Transverse colon (tissue), 4 donors: ENCODE measurements at regions not wholly inside any gene's neighbourhood (a gene's known extent, or its start where the extent isn't known, plus 50 kb on each side); places are given as distances from the start of the nearest gene placed in this dataset.

ENCODE experiments used
- DNase-seq: peaks from one replicate; pipeline ENCODE4 v3.0.0-alpha.2; 2019
- H3K27ac ChIP-seq, 4 donors: fragments of 200-600 bp; sonication (generic); 2 replicates each; pipeline ENCODE4 v1.5.1; 2016 to 2018; ENCODE audit warnings: inconsistent platforms in 4 of 4
- H3K27me3 ChIP-seq: fragments of 200-600 bp; sonication (generic); 2 replicates; pipeline ENCODE4 v1.5.1; 2017; ENCODE audit warnings: inconsistent platforms
- H3K36me3 ChIP-seq, 4 donors: fragments of 200-600 bp; sonication (generic); 2 replicates each; pipeline ENCODE4 v1.5.1; 2017 to 2019; ENCODE audit warnings: inconsistent platforms in 4 of 4
- H3K4me1 ChIP-seq, 4 donors: fragments of 200-600 bp; sonication (generic); 2 replicates each; pipeline ENCODE4 v1.5.1; 2017 to 2020; ENCODE audit warnings: inconsistent platforms in 4 of 4
- H3K4me3 ChIP-seq, 4 donors: fragments of 200-600 bp; sonication (generic); 1 replicate in 1 of 4; 2 replicates in 3 of 4; pipeline versions ENCODE4 v1.5.1 to v1.6.1; 2017 to 2019; ENCODE audit warnings: inconsistent platforms in 4 of 4
- H3K9me3 ChIP-seq, 2 donors: fragments of 200-600 bp; sonication (generic); 2 replicates each; pipeline ENCODE4 v1.5.1; 2017 to 2019; ENCODE audit warnings: inconsistent platforms in 2 of 2
- EP300 ChIP-seq: sonication (generic); formaldehyde crosslinking; IDR thresholded peaks from one replicate; pipeline ENCODE4 v1.6.1; 2017; ENCODE audit warnings: antibody characterized with exemption, low read depth
- POLR2A ChIP-seq: fragments of 450-650 bp; IDR thresholded peaks from one replicate; pipeline ENCODE4 v1.6.1; 2016; ENCODE audit warnings: antibody characterized with exemption, mild to moderate bottlenecking, moderate library complexity
- POLR2AphosphoS5 ChIP-seq, 3 donors: sonication (generic); formaldehyde crosslinking; IDR thresholded peaks; one replicate each; pipeline ENCODE4 v1.6.1; 2016; ENCODE audit warnings: antibody characterized with exemption in 3 of 3
- WGBS, 2 donors: methylation state at CpG; one replicate each; pipeline ENCODE4 v1.1.5; 2018; ENCODE audit warnings: low coverage in 1 of 2; 5-methylcytosine and 5-hydroxymethylcytosine counted together
- in situ Hi-C, 4 donors: fragments of 200-750 bp; cut with MboI; loops; one replicate each; pipeline versions ENCODE4 v1.15.0 to v1.15.1; 2017; ENCODE audit warnings: low sequenced_read_pairs in 3 of 4, low pct_ligation_motif_present in 1 of 4, low pct_unique_long_range_greater_than_20kb in 1 of 4
- intact Hi-C: fragments of 100-400 bp; cut with DNase I; formaldehyde crosslinking; loops from one replicate; pipeline ENCODE4 v1.15.1; 2023; ENCODE audit warnings: low total_unique reads
- TF ChIP-seq, protein P1 (sequence below), 5 experiments: fragments of 200-600 bp in 3 of 5; fragments of 450-650 bp in 2 of 5; sonication (generic) in 3 of 5; IDR thresholded peaks; 1 replicate in 2 of 5; 2 replicates in 3 of 5; pipeline ENCODE4 v1.5.1; 2016 to 2017; ENCODE audit warnings: antibody characterized with exemption in 5 of 5, inconsistent platforms in 3 of 5, mild to moderate bottlenecking in 2 of 5, moderate library complexity in 1 of 5

DNA sequence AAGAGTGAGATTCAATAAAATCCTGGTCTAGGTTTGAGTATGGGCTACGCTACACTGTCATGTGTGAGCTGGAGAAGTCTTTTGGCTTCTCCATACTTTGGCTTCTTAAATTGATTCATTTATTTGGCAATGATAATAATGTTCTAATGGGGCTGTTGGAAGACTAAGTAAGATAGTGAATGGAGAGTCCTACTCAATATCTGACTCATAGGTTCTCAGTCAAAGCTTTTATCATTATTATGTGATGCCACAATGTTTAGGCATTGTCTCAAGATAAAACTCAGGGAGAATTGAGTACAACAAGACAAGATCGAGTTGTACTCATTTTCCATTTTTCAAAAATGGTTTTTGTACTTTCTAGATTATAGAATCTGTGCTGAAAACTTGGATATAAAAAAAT is 92.5 kb upstream of the VEGFC start:
- H3K27ac ChIP-seq, result no peak overlapping the region
- in situ Hi-C loops (no loop called here), intact Hi-C loops (no loop called here)
- H3K36me3 ChIP-seq, result no peaks in the 10 kb centered on the region
- TF ChIP-seq EP300 (no peak), POLR2AphosphoS5 (IDR thresholded peaks at IDR 0.05) (no peak), POLR2A (no peak)
- TF ChIP-seq, protein P1, sequence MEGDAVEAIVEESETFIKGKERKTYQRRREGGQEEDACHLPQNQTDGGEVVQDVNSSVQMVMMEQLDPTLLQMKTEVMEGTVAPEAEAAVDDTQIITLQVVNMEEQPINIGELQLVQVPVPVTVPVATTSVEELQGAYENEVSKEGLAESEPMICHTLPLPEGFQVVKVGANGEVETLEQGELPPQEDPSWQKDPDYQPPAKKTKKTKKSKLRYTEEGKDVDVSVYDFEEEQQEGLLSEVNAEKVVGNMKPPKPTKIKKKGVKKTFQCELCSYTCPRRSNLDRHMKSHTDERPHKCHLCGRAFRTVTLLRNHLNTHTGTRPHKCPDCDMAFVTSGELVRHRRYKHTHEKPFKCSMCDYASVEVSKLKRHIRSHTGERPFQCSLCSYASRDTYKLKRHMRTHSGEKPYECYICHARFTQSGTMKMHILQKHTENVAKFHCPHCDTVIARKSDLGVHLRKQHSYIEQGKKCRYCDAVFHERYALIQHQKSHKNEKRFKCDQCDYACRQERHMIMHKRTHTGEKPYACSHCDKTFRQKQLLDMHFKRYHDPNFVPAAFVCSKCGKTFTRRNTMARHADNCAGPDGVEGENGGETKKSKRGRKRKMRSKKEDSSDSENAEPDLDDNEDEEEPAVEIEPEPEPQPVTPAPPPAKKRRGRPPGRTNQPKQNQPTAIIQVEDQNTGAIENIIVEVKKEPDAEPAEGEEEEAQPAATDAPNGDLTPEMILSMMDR (IDR thresholded peaks at IDR 0.05), result no peak
- 60 to 81% methylated on average over 2 of the region's 2 CpGs for WGBS, 2 donors
- DNase-seq, result no peak
- H3K9me3 ChIP-seq, result no peaks in the 10 kb centered on the region
- H3K27me3 ChIP-seq, result no peaks in the 10 kb centered on the region
- no peak overlapping the region for H3K4me3 ChIP-seq
- no peaks in the 10 kb centered on the region for H3K4me1 ChIP-seq

GRCh38 chr4:176886135-176886534 is 93.4 kb upstream of the VEGFC start:
- intact Hi-C loops (no loop called here), in situ Hi-C loops (no loop called here)
- Histone ChIP-seq H3K36me3 (no peaks in the 10 kb centered on the region), H3K27ac (no peak overlapping the region), H3K27me3 (no peaks in the 10 kb centered on the region), H3K9me3 (no peaks in the 10 kb centered on the region), H3K4me1 (no peaks in the 10 kb centered on the region), H3K4me3 (no peak overlapping the region)
- TF ChIP-seq EP300 (no peak), POLR2AphosphoS5 (IDR thresholded peaks at IDR 0.05) (no peak), POLR2A (no peak)
- TF ChIP-seq, protein P1 (IDR thresholded peaks at IDR 0.05), result no peak
- DNase-seq, result no peak
- WGBS, 2 donors, result 76 to 81% methylated on average over 3 of the region's 3 CpGs

GRCh38 chr4:176889776-176890175 is 97.1 kb upstream of the VEGFC start:
- 81 to 88% methylated on average over 3 of the region's 3 CpGs for WGBS, 2 donors
- Histone ChIP-seq H3K4me1 (no peaks in the 10 kb centered on the region), H3K27me3 (no peaks in the 10 kb centered on the region), H3K4me3 (no peak overlapping the region), H3K27ac (no peak overlapping the region), H3K36me3 (no peaks in the 10 kb centered on the region), H3K9me3 (no peaks in the 10 kb centered on the region)
- intact Hi-C loops (no loop called here), in situ Hi-C loops (no loop called here)
- TF ChIP-seq POLR2A, result no peak
- TF ChIP-seq, protein P1 (IDR thresholded peaks at IDR 0.05), result no peak
- no peak for TF ChIP-seq EP300
- no peak for TF ChIP-seq POLR2AphosphoS5 (IDR thresholded peaks at IDR 0.05)
- no peak for DNase-seq

GRCh38 chr4:176894498-176894897 is 101.8 kb upstream of the VEGFC start:
- 64 to 69% methylated on average over 3 of the region's 3 CpGs for WGBS, 2 donors

More at GRCh38 chr4:176894498-176894897, 101.8 kb upstream of the VEGFC start:
- intact Hi-C loops (no loop called here), in situ Hi-C loops (no loop called here)
- H3K4me3 ChIP-seq, result no peak overlapping the region
- H3K27me3 ChIP-seq, result no peaks in the 10 kb centered on the region
- H3K27ac ChIP-seq, result no peak overlapping the region
- no peaks in the 10 kb centered on the region for H3K36me3 ChIP-seq
- no peaks in the 10 kb centered on the region for H3K9me3 ChIP-seq
- TF ChIP-seq POLR2AphosphoS5 (IDR thresholded peaks at IDR 0.05) (no peak), EP300 (no peak), POLR2A (no peak)
- TF ChIP-seq, protein P1 (IDR thresholded peaks at IDR 0.05), result no peak
- no peak for DNase-seq
- no peaks in the 10 kb centered on the region for H3K4me1 ChIP-seq
